HCT116 (cell line): ENCODE measurements at regions not wholly inside any gene's neighbourhood (a gene's known extent, or its start where the extent isn't known, plus 50 kb on each side); places are given as distances from the start of the nearest gene placed in this dataset.

Source experiments
- ATAC-seq: fragments of 200-7000 bp; cut with Tn5 transposase; 2 replicates; pipeline ENCODE4 v1.9.1; 2020; ENCODE audit warnings: mild to moderate bottlenecking, moderate library complexity
- BruUV-seq: library from RNA; stranded (reverse); fragments of 400-500 nt; replicated peaks from 2 replicates; lab custom pipeline; 2021; lab: Mats Ljungman, UMichigan
- CTCF ChIA-PET: fragments of 300-600 bp; sonication (Branson Sonifier 250); formaldehyde crosslinking; loops from one replicate; lab custom pipeline; 2021; ENCODE audit warnings: antibody characterized with exemption; lab: Charles Lee
- POLR2A ChIA-PET: fragments of 300-600, 350-600 bp; sonication (Branson Sonifier 250); formaldehyde crosslinking; loops from one replicate; lab custom pipeline; 2021; ENCODE audit warnings: antibody characterized with exemption; lab: Charles Lee
- RAD21 ChIA-PET, 2 experiments: fragments of 300-600 bp; sonication (Branson Sonifier 250); formaldehyde crosslinking; loops; one replicate each; lab custom pipeline; 2023; ENCODE audit warnings: low total read pairs in 2 of 2; ENCODE audit not compliant: uncharacterized antibody in 2 of 2, unreplicated experiment in 2 of 2, low non-redundant PET in 1 of 2; lab: Charles Lee
- DNase-seq: peaks from one replicate; pipeline ENCODE4 v3.0.0-alpha.2; 2010; ENCODE audit warnings: low read depth, low spot score
- H2AFZ ChIP-seq: fragments of 200-600 bp; shearing (Covaris generic), sonication (generic); 2 replicates; pipeline ENCODE4 v1.6.1; 2017; ENCODE audit warnings: low read depth, mixed run types, mixed read lengths, antibody characterized with exemption, low read length; ENCODE audit not compliant: poor library complexity, severe bottlenecking
- H3K27ac ChIP-seq: 2 replicates; pipeline ENCODE4 v1.5.1; 2012; ENCODE audit warnings: low read depth, low read length
- H3K27me3 ChIP-seq: fragments of 200-600 bp; sonication (generic); 2 replicates; pipeline ENCODE4 v1.6.1; 2016; ENCODE audit warnings: mixed run types, low read length, mixed read lengths; ENCODE audit not compliant: insufficient read depth
- H3K36me3 ChIP-seq, 2 experiments: fragments of 200-500 bp in 1 of 2; fragments of 200-600 bp in 1 of 2; sonication (Bioruptor generic) in 1 of 2; sonication (generic) in 1 of 2; 2 replicates each; pipeline versions ENCODE4 v1.5.1 to v1.6.1; 2014 to 2016; ENCODE audit warnings: low read length in 2 of 2, inconsistent platforms in 1 of 2, mixed read lengths in 1 of 2, mixed run types in 1 of 2; ENCODE audit not compliant: insufficient read depth in 2 of 2, control insufficient read depth in 1 of 2
- H3K4me1 ChIP-seq, 2 experiments: fragments of 200-600 bp in 1 of 2; sonication (generic) in 1 of 2; 2 replicates each; pipeline versions ENCODE4 v1.5.1 to v1.6.1; 2012 to 2017; ENCODE audit warnings: low read length in 2 of 2, inconsistent platforms in 1 of 2, mild to moderate bottlenecking in 1 of 2, mixed read lengths in 1 of 2, mixed run types in 1 of 2, moderate library complexity in 1 of 2; ENCODE audit not compliant: insufficient read depth in 2 of 2, control insufficient read depth in 1 of 2
- H3K4me2 ChIP-seq: fragments of 200-600 bp; sonication (generic); 2 replicates; pipeline ENCODE4 v1.6.1; 2017; ENCODE audit warnings: mixed run types, low read length, mixed read lengths
- H3K4me3 ChIP-seq, 2 experiments: fragments of 200-600 bp in 1 of 2; sonication (generic) in 1 of 2; replicated peaks in 1 of 2; 2 replicates each; pipeline ENCODE4 v1.5.1; 2011 to 2016; ENCODE audit warnings: low read length in 2 of 2, control low read depth in 1 of 2, low read depth in 1 of 2, mild to moderate bottlenecking in 1 of 2, mixed read lengths in 1 of 2, mixed run types in 1 of 2
- H3K79me2 ChIP-seq: fragments of 200-600 bp; sonication (generic); 2 replicates; pipeline ENCODE4 v1.6.1; 2017; ENCODE audit warnings: mild to moderate bottlenecking, mixed run types, low read length, moderate library complexity, mixed read lengths; ENCODE audit not compliant: insufficient read depth
- H3K9ac ChIP-seq: fragments of 200-600 bp; sonication (generic); 2 replicates; pipeline ENCODE4 v1.6.1; 2016; ENCODE audit warnings: low read length, mixed read lengths
- H3K9me2 ChIP-seq: fragments of 200-600 bp; sonication (generic), shearing (Covaris generic); 2 replicates; pipeline ENCODE4 v1.6.1; 2017; ENCODE audit warnings: mixed run types, mild to moderate bottlenecking, moderate library complexity; ENCODE audit not compliant: insufficient read depth
- H3K9me3 ChIP-seq, 2 experiments: fragments of 200-500 bp in 1 of 2; fragments of 200-600 bp in 1 of 2; sonication (Bioruptor generic) in 1 of 2; sonication (generic) in 1 of 2; 2 replicates each; pipeline ENCODE4 v1.6.1; 2014 to 2017; ENCODE audit warnings: low read length in 2 of 2, mixed read lengths in 2 of 2, inconsistent platforms in 1 of 2, low read depth in 1 of 2, mild to moderate bottlenecking in 1 of 2, mixed run types in 1 of 2, moderate library complexity in 1 of 2; ENCODE audit not compliant: control insufficient read depth in 1 of 2, insufficient read depth in 1 of 2
- H4K20me1 ChIP-seq: fragments of 200-600 bp; sonication (generic), shearing (Covaris generic); 2 replicates; pipeline ENCODE4 v1.6.1; 2017; ENCODE audit warnings: mixed run types, mild to moderate bottlenecking, moderate library complexity; ENCODE audit not compliant: insufficient read depth
- CBX3 ChIP-seq: IDR thresholded peaks from 2 replicates; pipeline ENCODE4 v1.6.1; 2012; ENCODE audit warnings: low read depth
- CTCF ChIP-seq, 3 experiments: fragments of 200-600 bp in 1 of 3; sonication (generic) in 1 of 3; IDR thresholded peaks in 2 of 3; conservative IDR thresholded peaks in 1 of 3; 2 replicates each; pipeline ENCODE4 v1.5.1; 2012 to 2017; ENCODE audit warnings: low read depth in 2 of 3, low read length in 2 of 3, antibody characterized with exemption in 1 of 3, borderline replicate concordance in 1 of 3, control low read depth in 1 of 3, mild to moderate bottlenecking in 1 of 3, mixed read lengths in 1 of 3, mixed run types in 1 of 3, moderate library complexity in 1 of 3; ENCODE audit not compliant: insufficient read depth in 1 of 3
- EZH2 ChIP-seq: fragments of 200-600 bp; sonication (generic); IDR thresholded peaks from 2 replicates; pipeline ENCODE4 v1.6.1; 2017; ENCODE audit warnings: antibody characterized with exemption, mixed run types
- POLR2A ChIP-seq: IDR thresholded peaks from 2 replicates; pipeline ENCODE4 v1.7.0; 2011; ENCODE audit warnings: borderline replicate concordance; ENCODE audit not compliant: insufficient read depth, insufficient read length; ENCODE audit errors: extremely low read depth
- SIN3A ChIP-seq: IDR thresholded peaks from 2 replicates; pipeline ENCODE4 v1.6.1; 2012; ENCODE audit warnings: low read depth
- SRF ChIP-seq: IDR thresholded peaks from 2 replicates; pipeline ENCODE4 v1.6.1; 2012; ENCODE audit warnings: low read depth
- TCF7L2 ChIP-seq: IDR thresholded peaks from 2 replicates; pipeline ENCODE4 v1.7.0; 2011; ENCODE audit warnings: borderline replicate concordance, inconsistent platforms; ENCODE audit not compliant: insufficient read depth, insufficient read length; ENCODE audit errors: extremely low read depth
- YY1 ChIP-seq: IDR thresholded peaks from 2 replicates; pipeline ENCODE4 v1.6.1; 2011; ENCODE audit warnings: low read length, low read depth, moderate library complexity, mild to moderate bottlenecking; ENCODE audit not compliant: insufficient replicate concordance; ENCODE audit errors: extremely low read depth
- ZNF274 ChIP-seq: fragments of 200-500 bp; sonication (Bioruptor generic); IDR thresholded peaks from 2 replicates; pipeline ENCODE4 v1.6.1; 2014; ENCODE audit warnings: mild to moderate bottlenecking, low read depth, low read length, inconsistent platforms
- intact Hi-C: fragments of 100-400 bp; cut with micrococcal nuclease; formaldehyde crosslinking; loops from 2 replicates; pipeline ENCODE4 v1.10.0; 2022
- TF ChIP-seq, protein P1 (sequence below): IDR thresholded peaks from 2 replicates; pipeline ENCODE4 v1.6.1; 2012
- TF ChIP-seq, protein P2 (sequence below): IDR thresholded peaks from 2 replicates; pipeline ENCODE4 v1.6.1; 2011; ENCODE audit warnings: mild to moderate bottlenecking, low read length, moderate library complexity; ENCODE audit not compliant: insufficient replicate concordance; ENCODE audit errors: extremely low read depth
- TF ChIP-seq, protein P3 (sequence below): IDR thresholded peaks from 2 replicates; pipeline ENCODE4 v1.6.1; 2012

DNA sequence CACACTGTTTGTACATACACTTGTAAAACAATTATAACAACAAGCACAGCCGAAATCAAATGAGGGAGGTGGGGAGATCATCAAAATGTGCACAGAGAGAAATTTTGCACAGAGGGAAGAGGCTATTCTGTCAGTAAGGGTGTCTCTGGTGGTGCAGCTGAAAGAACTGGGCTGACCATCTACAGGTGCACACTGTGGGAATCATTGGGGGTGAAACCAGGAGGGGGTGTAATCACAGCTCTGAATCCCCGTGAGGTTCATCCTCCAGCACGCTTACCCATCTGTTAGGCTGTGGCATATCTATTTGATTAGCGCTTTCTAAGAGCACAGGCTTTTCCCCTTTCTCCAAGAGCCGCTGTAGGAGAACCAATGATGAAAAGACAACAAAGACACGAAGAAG, 389.9 kb upstream of the CDH20 start:
- RAD21 ChIA-PET, result no interaction called here
- DNase-seq (no peak), ATAC-seq (no peak)
- Histone ChIP-seq H3K4me2 (no peak overlapping the region), H3K79me2 (no peaks in the 10 kb centered on the region), H4K20me1 (no peaks in the 10 kb centered on the region), H3K9me2 (no peaks in the 10 kb centered on the region), H3K27me3 (no peaks in the 10 kb centered on the region), H3K9me3 (no peaks in the 10 kb centered on the region), H3K4me1 (no peaks in the 10 kb centered on the region), H3K9ac (no peak overlapping the region), H3K36me3 (no peaks in the 10 kb centered on the region), H3K27ac (no peak overlapping the region), H2AFZ (no peak overlapping the region), H3K4me3 (no peak overlapping the region)
- TF ChIP-seq POLR2A (no peak), ZNF274 (no peak), EZH2 (no peak), CTCF (IDR thresholded peaks at IDR 0.05 in 2 of 3, conservative IDR thresholded peaks at IDR 0.05 in 1 of 3; ENCODE audit: borderline replicate concordance in 1 of 3, insufficient read depth in 1 of 3, low read depth in 2 of 3, low read length in 2 of 3) (no peak), TCF7L2 (no peak), CBX3 (no peak), YY1 (no peak), SRF (no peak), SIN3A (no peak)
- TF ChIP-seq, protein P1, sequence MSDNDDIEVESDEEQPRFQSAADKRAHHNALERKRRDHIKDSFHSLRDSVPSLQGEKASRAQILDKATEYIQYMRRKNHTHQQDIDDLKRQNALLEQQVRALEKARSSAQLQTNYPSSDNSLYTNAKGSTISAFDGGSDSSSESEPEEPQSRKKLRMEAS, result no peak
- TF ChIP-seq, protein P2, sequence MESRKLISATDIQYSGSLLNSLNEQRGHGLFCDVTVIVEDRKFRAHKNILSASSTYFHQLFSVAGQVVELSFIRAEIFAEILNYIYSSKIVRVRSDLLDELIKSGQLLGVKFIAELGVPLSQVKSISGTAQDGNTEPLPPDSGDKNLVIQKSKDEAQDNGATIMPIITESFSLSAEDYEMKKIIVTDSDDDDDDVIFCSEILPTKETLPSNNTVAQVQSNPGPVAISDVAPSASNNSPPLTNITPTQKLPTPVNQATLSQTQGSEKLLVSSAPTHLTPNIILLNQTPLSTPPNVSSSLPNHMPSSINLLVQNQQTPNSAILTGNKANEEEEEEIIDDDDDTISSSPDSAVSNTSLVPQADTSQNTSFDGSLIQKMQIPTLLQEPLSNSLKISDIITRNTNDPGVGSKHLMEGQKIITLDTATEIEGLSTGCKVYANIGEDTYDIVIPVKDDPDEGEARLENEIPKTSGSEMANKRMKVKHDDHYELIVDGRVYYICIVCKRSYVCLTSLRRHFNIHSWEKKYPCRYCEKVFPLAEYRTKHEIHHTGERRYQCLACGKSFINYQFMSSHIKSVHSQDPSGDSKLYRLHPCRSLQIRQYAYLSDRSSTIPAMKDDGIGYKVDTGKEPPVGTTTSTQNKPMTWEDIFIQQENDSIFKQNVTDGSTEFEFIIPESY, result no peak
- TF ChIP-seq, protein P3, sequence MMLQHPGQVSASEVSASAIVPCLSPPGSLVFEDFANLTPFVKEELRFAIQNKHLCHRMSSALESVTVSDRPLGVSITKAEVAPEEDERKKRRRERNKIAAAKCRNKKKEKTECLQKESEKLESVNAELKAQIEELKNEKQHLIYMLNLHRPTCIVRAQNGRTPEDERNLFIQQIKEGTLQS, result no peak
- BruUV-seq, result no TSS peak
- POLR2A ChIA-PET, result no interaction called here
- intact Hi-C loops, result no loop called here
- CTCF ChIA-PET, result no interaction called here
